ENCODE measurements at regions not wholly inside any gene's neighbourhood (a gene's known extent, or its start where the extent isn't known, plus 50 kb on each side); places are given as distances from the start of the nearest gene placed in this dataset.

DNA sequence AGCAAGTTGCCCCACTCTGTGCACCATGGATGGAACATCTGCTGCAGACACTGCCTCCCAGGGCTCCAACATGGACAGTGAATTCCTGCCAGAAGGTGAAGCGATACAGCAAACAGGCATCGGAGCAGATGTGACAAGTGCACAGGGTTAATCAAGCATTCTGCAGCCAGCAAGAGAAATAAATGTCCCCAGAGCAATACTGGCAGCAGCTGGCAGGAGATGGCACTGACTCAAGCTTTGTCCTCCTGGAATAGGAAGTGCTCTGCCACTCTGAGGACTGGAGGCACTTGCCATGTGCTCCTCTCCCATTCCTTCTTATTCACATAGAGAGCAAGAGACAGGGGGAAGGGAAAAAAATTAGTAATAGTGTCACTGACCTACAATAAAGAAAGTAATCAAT lies 402.7 kb upstream of the DAB1 start:
- H3K4me1 ChIP-seq (ENCODE audit: control insufficient read depth, insufficient read depth, low read length): no peaks in the 10 kb centered on the region
- H3K27me3 ChIP-seq (ENCODE audit: control insufficient read depth, insufficient read depth, low read length): no peaks in the 10 kb centered on the region
- no peaks in the 10 kb centered on the region for H3K9me3 ChIP-seq (ENCODE audit: control insufficient read depth, insufficient read depth, low read depth, low read length)
- no peak overlapping the region for H3K27ac ChIP-seq (ENCODE audit: low read depth, low read length)
- H3K36me3 ChIP-seq (ENCODE audit: control insufficient read depth, insufficient read depth, low read length): no peaks in the 10 kb centered on the region
- H3K9ac ChIP-seq (ENCODE audit: low read length): no peak overlapping the region
- no peak overlapping the region for H3K4me3 ChIP-seq (ENCODE audit: low read depth, low read length)

DNA sequence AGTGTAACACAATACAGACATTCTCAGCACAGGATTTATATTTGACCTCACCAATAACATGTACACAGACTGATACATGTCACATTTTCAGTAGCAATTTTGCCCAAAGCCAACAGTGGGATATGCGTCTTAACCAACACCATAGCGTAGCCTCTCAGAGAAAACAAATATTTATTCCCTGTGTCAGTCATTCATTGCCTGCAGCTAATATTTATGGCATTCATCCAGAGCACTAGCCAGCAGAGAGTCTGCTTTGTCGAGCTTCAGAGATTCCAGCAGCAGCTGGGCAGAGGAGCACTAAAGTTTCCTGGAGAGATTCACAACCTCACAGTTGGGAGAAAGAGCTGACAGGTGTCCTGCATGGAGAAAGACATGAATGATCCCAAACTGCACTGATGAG lies 400.7 kb upstream of the DAB1 start:
- no peaks in the 10 kb centered on the region for H3K9me3 ChIP-seq (ENCODE audit: control insufficient read depth, insufficient read depth, low read depth, low read length)
- H3K4me3 ChIP-seq (ENCODE audit: low read depth, low read length): no peak overlapping the region
- no peaks in the 10 kb centered on the region for H3K27me3 ChIP-seq (ENCODE audit: control insufficient read depth, insufficient read depth, low read length)
- no peaks in the 10 kb centered on the region for H3K4me1 ChIP-seq (ENCODE audit: control insufficient read depth, insufficient read depth, low read length)
- H3K36me3 ChIP-seq (ENCODE audit: control insufficient read depth, insufficient read depth, low read length): no peaks in the 10 kb centered on the region
- no peak overlapping the region for H3K9ac ChIP-seq (ENCODE audit: low read length)
- H3K27ac ChIP-seq (ENCODE audit: low read depth, low read length): no peak overlapping the region

DNA sequence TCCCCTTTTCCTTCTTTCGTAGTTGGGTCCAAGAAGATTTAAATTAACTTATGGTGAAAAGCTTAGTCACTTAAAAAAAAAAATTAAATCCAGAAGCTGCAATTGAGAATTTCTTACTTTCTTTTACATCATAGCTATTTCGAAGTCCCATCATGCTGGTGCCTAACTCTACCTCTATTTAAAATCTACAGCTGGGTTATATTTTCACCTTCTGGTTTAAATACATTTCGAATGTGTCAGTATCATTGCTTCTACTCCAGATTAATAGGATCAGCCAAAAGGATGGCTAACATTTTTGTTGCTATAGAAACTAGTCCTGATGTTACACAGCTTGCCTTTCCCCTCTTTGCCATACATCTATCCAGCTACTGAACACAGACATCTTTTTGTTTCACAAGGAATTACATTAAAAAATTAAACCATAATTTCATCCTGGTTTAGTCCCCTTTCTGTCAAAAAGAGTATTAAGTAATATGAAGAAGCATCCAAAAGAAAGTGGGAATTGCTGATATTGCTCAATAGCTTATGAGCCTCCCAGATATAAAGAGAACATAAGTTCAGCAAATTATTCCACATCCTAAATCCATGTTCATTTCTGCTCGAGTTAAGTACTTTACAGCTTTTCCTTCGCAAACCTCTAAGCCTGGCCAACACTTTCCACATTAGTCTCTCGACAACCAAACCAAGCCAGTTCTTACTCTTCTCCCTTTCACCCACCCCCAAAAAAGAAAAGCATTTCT lies 396.7 kb upstream of the DAB1 start:
- Histone ChIP-seq H3K27me3 (ENCODE audit: control insufficient read depth, insufficient read depth, low read length) (no peaks in the 10 kb centered on the region), H3K9ac (ENCODE audit: low read length) (no peak overlapping the region), H3K9me3 (ENCODE audit: control insufficient read depth, insufficient read depth, low read depth, low read length) (no peaks in the 10 kb centered on the region), H3K4me3 (ENCODE audit: low read depth, low read length) (no peak overlapping the region), H3K4me1 (ENCODE audit: control insufficient read depth, insufficient read depth, low read length) (no peaks in the 10 kb centered on the region), H3K27ac (ENCODE audit: low read depth, low read length) (no peak overlapping the region), H3K36me3 (ENCODE audit: control insufficient read depth, insufficient read depth, low read length) (no peaks in the 10 kb centered on the region)

DNA sequence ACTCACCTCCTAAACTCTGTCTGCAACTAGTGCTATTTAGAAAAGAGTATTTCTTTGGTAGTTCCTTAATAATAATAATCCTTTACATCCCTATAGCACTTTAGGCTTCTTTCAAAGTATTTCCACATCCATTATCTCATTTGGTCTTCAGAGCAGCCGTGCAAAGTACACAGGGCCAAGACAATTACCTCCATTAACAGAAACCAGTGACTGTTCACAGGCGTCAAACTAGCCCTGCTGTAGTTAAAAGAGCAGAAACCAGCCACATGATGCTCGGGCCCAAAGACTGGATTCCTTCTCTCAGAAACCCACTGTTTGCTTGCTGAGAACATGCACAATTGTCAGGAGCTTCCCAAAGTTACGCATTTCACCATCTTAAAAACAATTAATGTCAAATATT lies 396.0 kb upstream of the DAB1 start:
- no peaks in the 10 kb centered on the region for H3K27me3 ChIP-seq (ENCODE audit: control insufficient read depth, insufficient read depth, low read length)
- H3K27ac ChIP-seq (ENCODE audit: low read depth, low read length): no peak overlapping the region
- no peaks in the 10 kb centered on the region for H3K9me3 ChIP-seq (ENCODE audit: control insufficient read depth, insufficient read depth, low read depth, low read length)
- H3K9ac ChIP-seq (ENCODE audit: low read length): no peak overlapping the region
- no peaks in the 10 kb centered on the region for H3K4me1 ChIP-seq (ENCODE audit: control insufficient read depth, insufficient read depth, low read length)
- no peaks in the 10 kb centered on the region for H3K36me3 ChIP-seq (ENCODE audit: control insufficient read depth, insufficient read depth, low read length)
- no peak overlapping the region for H3K4me3 ChIP-seq (ENCODE audit: low read depth, low read length)

DNA sequence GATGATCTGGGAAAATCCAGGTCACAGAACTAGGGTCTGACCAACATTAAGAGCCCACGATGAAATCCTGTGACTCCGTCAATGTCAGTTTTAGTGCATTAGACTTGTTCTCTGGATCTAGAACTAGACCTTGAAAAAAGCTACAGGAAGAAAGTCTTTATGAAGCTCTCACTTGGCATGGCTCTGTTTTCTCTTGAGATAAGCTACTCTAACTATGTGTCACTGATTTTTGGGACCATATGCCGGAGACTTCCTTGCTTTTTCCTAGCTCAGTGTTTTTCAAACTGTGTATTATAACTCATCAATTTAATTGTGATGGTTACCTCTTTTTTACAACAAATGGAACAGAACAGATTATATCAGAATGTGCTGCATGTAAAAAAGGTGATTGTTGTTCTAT lies 379.7 kb upstream of the DAB1 start:
- peaks cover under 1% of the 10 kb centered on the region; the same call in 1 of the 2 replicates for H3K4me1 ChIP-seq (ENCODE audit: control insufficient read depth, insufficient read depth, low read length)
- H3K9ac ChIP-seq (ENCODE audit: low read length): no peak overlapping the region
- no peak overlapping the region for H3K27ac ChIP-seq (ENCODE audit: low read depth, low read length)
- no peaks in the 10 kb centered on the region for H3K36me3 ChIP-seq (ENCODE audit: control insufficient read depth, insufficient read depth, low read length)
- no peak overlapping the region for H3K4me3 ChIP-seq (ENCODE audit: low read depth, low read length)
- no peaks in the 10 kb centered on the region for H3K9me3 ChIP-seq (ENCODE audit: control insufficient read depth, insufficient read depth, low read depth, low read length)
- no peaks in the 10 kb centered on the region for H3K27me3 ChIP-seq (ENCODE audit: control insufficient read depth, insufficient read depth, low read length)

DNA sequence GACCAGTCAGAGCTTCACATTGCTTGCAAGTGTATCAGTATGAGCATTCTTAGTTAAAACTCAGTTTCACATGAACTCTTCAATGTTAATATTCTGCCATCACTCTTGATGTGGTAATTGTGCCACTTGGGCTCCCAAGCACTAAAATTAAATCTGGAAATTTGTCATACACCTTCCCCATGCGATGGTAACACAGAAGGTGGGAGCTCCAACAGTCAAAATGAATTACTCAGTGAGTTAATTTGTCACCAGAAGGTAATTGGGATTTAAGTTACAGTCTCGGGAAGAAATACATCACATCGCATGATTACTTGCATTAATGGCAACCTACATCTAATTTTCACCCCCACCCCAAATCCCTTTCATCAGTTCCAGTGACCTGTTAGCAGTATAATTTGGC lies 376.5 kb upstream of the DAB1 start:
- H3K9me3 ChIP-seq (ENCODE audit: control insufficient read depth, insufficient read depth, low read depth, low read length): no peaks in the 10 kb centered on the region
- no peaks in the 10 kb centered on the region for H3K36me3 ChIP-seq (ENCODE audit: control insufficient read depth, insufficient read depth, low read length)
- H3K27ac ChIP-seq (ENCODE audit: low read depth, low read length): no peak overlapping the region
- peaks cover 21% of the 10 kb centered on the region for H3K4me1 ChIP-seq (ENCODE audit: control insufficient read depth, insufficient read depth, low read length)
- no peak overlapping the region for H3K4me3 ChIP-seq (ENCODE audit: low read depth, low read length)
- no peak overlapping the region for H3K9ac ChIP-seq (ENCODE audit: low read length)
- H3K27me3 ChIP-seq (ENCODE audit: control insufficient read depth, insufficient read depth, low read length): no peaks in the 10 kb centered on the region

DNA sequence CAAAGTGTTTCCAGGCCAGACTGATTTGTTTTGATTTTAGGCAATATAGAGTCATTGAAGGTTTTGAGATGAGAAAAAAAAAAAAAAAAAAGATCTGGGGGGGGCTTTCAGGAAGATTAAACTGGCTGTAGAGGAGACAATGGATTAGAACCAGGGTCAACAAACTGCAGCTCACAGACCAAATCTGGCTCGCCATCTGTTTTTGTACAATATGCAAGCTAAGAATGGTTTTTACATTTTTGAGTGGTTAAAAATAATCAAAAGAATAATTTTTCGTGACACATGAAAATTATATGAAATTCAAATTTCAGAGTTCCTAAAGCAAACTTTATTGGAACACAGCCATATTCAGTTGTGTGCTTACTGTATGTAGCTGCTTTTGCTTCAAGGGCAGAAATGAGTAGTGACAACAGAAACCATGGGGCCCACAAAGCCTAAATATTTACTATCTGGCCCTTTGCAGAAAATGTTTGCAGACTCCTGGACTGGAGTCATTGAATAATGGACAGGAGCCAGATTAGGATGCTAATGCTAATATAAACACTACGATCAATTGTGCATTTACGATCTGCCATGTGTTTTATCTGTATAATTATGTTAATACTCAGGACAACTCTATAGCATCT lies 375.7 kb upstream of the DAB1 start:
- Histone ChIP-seq H3K4me3 (ENCODE audit: low read depth, low read length) (no peak overlapping the region), H3K27me3 (ENCODE audit: control insufficient read depth, insufficient read depth, low read length) (no peaks in the 10 kb centered on the region), H3K9me3 (ENCODE audit: control insufficient read depth, insufficient read depth, low read depth, low read length) (no peaks in the 10 kb centered on the region), H3K4me1 (ENCODE audit: control insufficient read depth, insufficient read depth, low read length) (peaks cover 21% of the 10 kb centered on the region), H3K36me3 (ENCODE audit: control insufficient read depth, insufficient read depth, low read length) (no peaks in the 10 kb centered on the region), H3K27ac (ENCODE audit: low read depth, low read length) (no peak overlapping the region), H3K9ac (ENCODE audit: low read length) (no peak overlapping the region)

DNA sequence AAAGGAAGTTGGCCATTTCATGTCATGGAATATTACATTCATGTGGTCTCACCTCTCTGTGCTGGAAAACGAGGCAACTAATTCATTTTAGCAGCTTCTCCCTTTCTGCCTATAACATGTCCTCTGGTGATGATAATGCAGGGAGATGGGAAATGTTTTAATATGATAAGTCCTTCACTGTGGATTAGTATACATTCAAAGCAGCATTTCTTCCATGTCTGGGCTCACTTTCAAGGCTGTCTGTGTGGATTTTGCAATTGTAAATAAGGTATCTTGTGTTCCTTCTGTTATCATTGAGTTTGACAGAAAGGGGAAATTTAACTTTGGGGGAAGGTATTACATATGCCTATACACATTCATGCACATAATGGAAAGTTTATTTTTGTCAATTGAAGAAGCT lies 374.7 kb upstream of the DAB1 start:
- Histone ChIP-seq H3K27ac (ENCODE audit: low read depth, low read length) (no peak overlapping the region), H3K4me1 (ENCODE audit: control insufficient read depth, insufficient read depth, low read length) (peaks cover 21% of the 10 kb centered on the region), H3K27me3 (ENCODE audit: control insufficient read depth, insufficient read depth, low read length) (no peaks in the 10 kb centered on the region), H3K36me3 (ENCODE audit: control insufficient read depth, insufficient read depth, low read length) (no peaks in the 10 kb centered on the region), H3K9ac (ENCODE audit: low read length) (no peak overlapping the region), H3K9me3 (ENCODE audit: control insufficient read depth, insufficient read depth, low read depth, low read length) (no peaks in the 10 kb centered on the region), H3K4me3 (ENCODE audit: low read depth, low read length) (no peak overlapping the region)

DNA sequence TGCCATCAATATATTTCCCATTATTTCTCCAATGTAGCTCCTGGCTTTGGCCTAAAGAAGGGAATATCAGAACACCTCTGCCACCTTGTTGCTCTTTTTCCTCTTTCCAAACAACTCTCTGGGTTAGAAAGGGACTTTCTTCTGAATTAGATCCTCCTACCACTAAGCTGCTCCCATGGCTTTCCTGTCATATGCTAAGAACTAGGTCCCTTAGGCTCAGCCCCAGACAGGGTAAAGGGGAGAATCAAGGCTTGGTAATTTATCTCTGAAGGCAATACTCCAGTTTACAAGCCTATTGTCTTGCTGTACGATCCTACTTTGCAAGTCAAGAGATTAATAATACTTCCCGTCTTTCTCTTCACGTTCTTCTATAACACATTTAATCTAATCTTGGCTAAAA lies 373.2 kb upstream of the DAB1 start:
- H3K27ac ChIP-seq (ENCODE audit: low read depth, low read length): no peak overlapping the region
- no peaks in the 10 kb centered on the region for H3K9me3 ChIP-seq (ENCODE audit: control insufficient read depth, insufficient read depth, low read depth, low read length)
- H3K36me3 ChIP-seq (ENCODE audit: control insufficient read depth, insufficient read depth, low read length): no peaks in the 10 kb centered on the region
- no peaks in the 10 kb centered on the region for H3K27me3 ChIP-seq (ENCODE audit: control insufficient read depth, insufficient read depth, low read length)
- no peak overlapping the region for H3K4me3 ChIP-seq (ENCODE audit: low read depth, low read length)
- no peak overlapping the region for H3K9ac ChIP-seq (ENCODE audit: low read length)
- peaks cover 21% of the 10 kb centered on the region for H3K4me1 ChIP-seq (ENCODE audit: control insufficient read depth, insufficient read depth, low read length)

DNA sequence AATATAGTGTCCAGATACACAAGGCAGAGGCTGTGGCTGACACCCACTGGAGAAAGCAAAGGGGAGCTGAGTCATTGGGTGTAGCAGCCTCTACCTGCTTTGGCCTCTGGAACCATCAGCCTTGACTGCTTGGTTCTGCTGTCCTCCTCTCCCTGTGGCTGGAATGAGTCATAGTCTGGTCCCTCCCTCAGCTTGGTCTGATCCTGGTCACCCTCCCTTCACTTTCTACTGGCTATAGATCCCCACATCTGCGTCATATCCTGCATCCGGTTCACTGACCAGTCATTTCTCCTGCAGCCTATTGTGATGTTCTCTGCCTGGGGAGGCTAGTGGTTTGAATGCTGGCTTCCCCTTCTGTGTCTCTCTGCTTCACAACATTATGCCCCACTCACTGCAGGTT lies 372.8 kb upstream of the DAB1 start:
- H3K9ac ChIP-seq (ENCODE audit: low read length): no peak overlapping the region
- H3K27ac ChIP-seq (ENCODE audit: low read depth, low read length): no peak overlapping the region
- no peaks in the 10 kb centered on the region for H3K9me3 ChIP-seq (ENCODE audit: control insufficient read depth, insufficient read depth, low read depth, low read length)

DNA sequence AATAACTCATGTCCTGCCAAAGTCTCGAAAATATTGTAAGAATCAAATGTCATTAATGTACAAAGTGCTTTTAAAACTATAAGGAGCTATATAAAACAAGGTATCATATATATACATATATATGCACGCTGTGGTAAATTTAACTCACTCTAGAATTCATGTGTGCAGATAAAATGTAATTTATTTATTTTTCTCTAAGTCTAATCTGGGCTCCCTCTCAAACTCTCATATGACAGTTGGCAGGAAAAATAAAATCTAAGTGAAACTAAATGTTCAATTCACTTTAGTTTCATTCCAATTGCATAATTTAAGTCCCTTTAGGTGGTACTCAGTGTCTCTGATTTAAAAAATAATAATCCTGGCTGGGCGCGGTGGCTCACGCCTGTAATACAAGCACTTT lies 372.0 kb upstream of the DAB1 start:
- Histone ChIP-seq H3K4me3 (ENCODE audit: low read depth, low read length) (no peak overlapping the region), H3K9ac (ENCODE audit: low read length) (no peak overlapping the region), H3K27ac (ENCODE audit: low read depth, low read length) (no peak overlapping the region), H3K27me3 (ENCODE audit: control insufficient read depth, insufficient read depth, low read length) (no peaks in the 10 kb centered on the region), H3K9me3 (ENCODE audit: control insufficient read depth, insufficient read depth, low read depth, low read length) (no peaks in the 10 kb centered on the region), H3K36me3 (ENCODE audit: control insufficient read depth, insufficient read depth, low read length) (no peaks in the 10 kb centered on the region), H3K4me1 (ENCODE audit: control insufficient read depth, insufficient read depth, low read length) (peaks cover 21% of the 10 kb centered on the region)

More for the DNA sequence above, 372.8 kb upstream of the DAB1 start:
- Histone ChIP-seq H3K27me3 (ENCODE audit: control insufficient read depth, insufficient read depth, low read length) (no peaks in the 10 kb centered on the region), H3K36me3 (ENCODE audit: control insufficient read depth, insufficient read depth, low read length) (no peaks in the 10 kb centered on the region), H3K4me3 (ENCODE audit: low read depth, low read length) (no peak overlapping the region), H3K4me1 (ENCODE audit: control insufficient read depth, insufficient read depth, low read length) (peaks cover 21% of the 10 kb centered on the region)

All from HUES6 (cell line).